Uterus (tissue), 3 donors: ENCODE measurements at regions not wholly inside any gene's neighbourhood (a gene's known extent, or its start where the extent isn't known, plus 50 kb on each side); places are given as distances from the start of the nearest gene placed in this dataset.

Experiments
- DNase-seq, 2 donors: peaks; one replicate each; pipeline ENCODE4 v3.0.0-alpha.2; 2019 to 2020
- H3K27ac ChIP-seq, 2 donors: fragments of 200-600 bp; sonication (generic); 1 replicate in 1 of 2; 2 replicates in 1 of 2; pipeline ENCODE4 v1.5.1; 2016 to 2018
- H3K27me3 ChIP-seq, 2 donors: fragments of 200-600 bp; sonication (generic); one replicate each; pipeline ENCODE4 v1.5.1; 2018 to 2019; ENCODE audit warnings: control low read depth in 1 of 2
- H3K36me3 ChIP-seq, 2 donors: fragments of 200-600 bp; sonication (generic); one replicate each; pipeline ENCODE4 v1.5.1; 2019; ENCODE audit warnings: control low read depth in 1 of 2
- H3K4me1 ChIP-seq, 2 donors: fragments of 200-600 bp; sonication (generic); one replicate each; pipeline ENCODE4 v1.5.1; 2018 to 2019; ENCODE audit warnings: control low read depth in 1 of 2
- H3K4me3 ChIP-seq, 2 donors: fragments of 200-600 bp; sonication (generic); 1 replicate in 1 of 2; 2 replicates in 1 of 2; pipeline ENCODE4 v1.5.1; 2018 to 2019; ENCODE audit warnings: mild to moderate bottlenecking in 1 of 2
- H3K9me3 ChIP-seq, 2 donors: fragments of 200-600 bp; sonication (generic); one replicate each; pipeline ENCODE4 v1.5.1; 2019; ENCODE audit warnings: control low read depth in 1 of 2
- POLR2A ChIP-seq, 2 donors: fragments of 450-650 bp; IDR thresholded peaks; one replicate each; pipeline ENCODE4 v1.6.1; 2016; ENCODE audit warnings: antibody characterized with exemption in 2 of 2, mild to moderate bottlenecking in 1 of 2, moderate library complexity in 1 of 2
- intact Hi-C: fragments of 100-400 bp; cut with DNase I; formaldehyde crosslinking; loops from one replicate; pipeline ENCODE4 v1.15.1; 2023; ENCODE audit warnings: low total_unique reads
- TF ChIP-seq, protein P1 (sequence below), 4 experiments: fragments of 200-600 bp in 2 of 4; fragments of 450-650 bp in 2 of 4; sonication (generic) in 2 of 4; IDR thresholded peaks; one replicate each; pipeline ENCODE4 v1.5.1; 2016 to 2019; ENCODE audit warnings: antibody characterized with exemption in 4 of 4, mild to moderate bottlenecking in 2 of 4, moderate library complexity in 1 of 4
- donor health status: DM: yes; HTN: yes; CAD: no.

GRCh38 chr2:122539311-122539710, 783.9 kb downstream of the TSN start:
- Histone ChIP-seq H3K27ac (no peak overlapping the region), H3K27me3 (no peaks in the 10 kb centered on the region), H3K36me3 (no peaks in the 10 kb centered on the region), H3K4me1 (no peaks in the 10 kb centered on the region), H3K9me3 (no peaks in the 10 kb centered on the region), H3K4me3 (no peak overlapping the region)
- DNase-seq = no peak
- TF ChIP-seq, protein P1, sequence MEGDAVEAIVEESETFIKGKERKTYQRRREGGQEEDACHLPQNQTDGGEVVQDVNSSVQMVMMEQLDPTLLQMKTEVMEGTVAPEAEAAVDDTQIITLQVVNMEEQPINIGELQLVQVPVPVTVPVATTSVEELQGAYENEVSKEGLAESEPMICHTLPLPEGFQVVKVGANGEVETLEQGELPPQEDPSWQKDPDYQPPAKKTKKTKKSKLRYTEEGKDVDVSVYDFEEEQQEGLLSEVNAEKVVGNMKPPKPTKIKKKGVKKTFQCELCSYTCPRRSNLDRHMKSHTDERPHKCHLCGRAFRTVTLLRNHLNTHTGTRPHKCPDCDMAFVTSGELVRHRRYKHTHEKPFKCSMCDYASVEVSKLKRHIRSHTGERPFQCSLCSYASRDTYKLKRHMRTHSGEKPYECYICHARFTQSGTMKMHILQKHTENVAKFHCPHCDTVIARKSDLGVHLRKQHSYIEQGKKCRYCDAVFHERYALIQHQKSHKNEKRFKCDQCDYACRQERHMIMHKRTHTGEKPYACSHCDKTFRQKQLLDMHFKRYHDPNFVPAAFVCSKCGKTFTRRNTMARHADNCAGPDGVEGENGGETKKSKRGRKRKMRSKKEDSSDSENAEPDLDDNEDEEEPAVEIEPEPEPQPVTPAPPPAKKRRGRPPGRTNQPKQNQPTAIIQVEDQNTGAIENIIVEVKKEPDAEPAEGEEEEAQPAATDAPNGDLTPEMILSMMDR (IDR thresholded peaks at IDR 0.05) = no peak
- TF ChIP-seq POLR2A (IDR thresholded peaks at IDR 0.05) = no peak
- intact Hi-C loops = no loop called here

DNA sequence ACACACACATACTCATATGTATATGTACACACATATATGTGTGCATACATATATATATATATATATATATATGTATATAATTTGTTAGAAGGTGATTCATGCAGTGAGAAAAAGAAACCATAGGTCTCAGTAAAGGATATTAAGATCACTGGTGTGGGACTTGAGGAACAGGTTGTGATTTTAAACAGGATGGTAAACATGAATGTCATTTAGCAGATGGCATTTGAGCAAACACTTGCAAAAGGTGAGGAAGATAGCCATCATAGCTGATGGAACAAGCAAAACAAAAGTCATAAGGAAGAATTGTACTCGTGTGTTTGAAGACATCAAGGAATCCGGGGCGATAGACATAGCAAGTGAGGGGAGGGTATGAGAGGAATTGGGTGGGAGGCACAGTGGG, 784.5 kb downstream of the TSN start:
- intact Hi-C loops = no loop called here
- no peaks in the 10 kb centered on the region for H3K9me3 ChIP-seq
- H3K27me3 ChIP-seq = no peaks in the 10 kb centered on the region
- no peak for DNase-seq
- no peak overlapping the region for H3K4me3 ChIP-seq
- H3K27ac ChIP-seq = no peak overlapping the region
- TF ChIP-seq POLR2A (IDR thresholded peaks at IDR 0.05) = no peak
- TF ChIP-seq, protein P1 (IDR thresholded peaks at IDR 0.05) = no peak
- H3K36me3 ChIP-seq = no peaks in the 10 kb centered on the region
- H3K4me1 ChIP-seq = no peaks in the 10 kb centered on the region

DNA sequence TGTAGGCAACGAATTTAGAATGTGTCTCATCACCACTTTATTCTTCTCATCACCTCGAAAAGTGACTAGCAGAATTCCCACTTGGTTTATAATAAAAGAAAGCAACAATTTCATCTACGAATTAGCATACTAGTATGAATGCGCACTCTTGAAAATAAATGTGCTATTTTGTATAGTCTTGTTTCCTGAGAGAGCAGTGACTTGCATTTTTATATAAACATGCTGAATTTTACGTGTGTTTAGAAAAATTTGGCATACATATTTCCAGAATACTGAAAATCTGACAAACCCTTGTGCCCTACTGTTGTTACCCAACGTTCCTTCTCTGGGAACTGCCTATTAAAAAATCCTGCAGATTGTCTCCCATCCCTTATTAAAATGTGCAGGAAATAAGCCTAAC, 786.8 kb downstream of the TSN start:
- Histone ChIP-seq H3K27ac (no peak overlapping the region), H3K27me3 (no peaks in the 10 kb centered on the region), H3K4me3 (no peak overlapping the region), H3K36me3 (no peaks in the 10 kb centered on the region), H3K4me1 (no peaks in the 10 kb centered on the region), H3K9me3 (no peaks in the 10 kb centered on the region)
- DNase-seq = no peak
- no peak for TF ChIP-seq POLR2A (IDR thresholded peaks at IDR 0.05)
- TF ChIP-seq, protein P1 (IDR thresholded peaks at IDR 0.05) = no peak
- intact Hi-C loops = no loop called here

DNA sequence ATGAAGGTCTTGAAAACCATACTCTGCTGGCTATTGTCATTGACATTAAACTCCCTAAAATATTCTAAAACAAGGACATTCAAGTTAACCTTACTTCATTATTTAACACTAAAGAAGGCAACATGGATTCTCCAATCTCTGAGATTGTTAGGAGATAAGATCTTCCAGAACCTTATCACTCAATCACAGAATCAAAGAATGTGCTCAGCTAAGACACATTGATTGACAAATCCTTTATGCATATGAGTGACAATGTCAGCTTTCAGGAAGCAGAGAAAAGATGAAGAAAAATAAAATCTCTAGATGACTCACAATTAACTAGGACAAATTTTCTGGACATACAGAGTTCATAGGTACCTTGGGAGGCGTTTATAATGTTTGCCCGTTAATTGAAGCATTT, 787.2 kb downstream of the TSN start:
- Histone ChIP-seq H3K36me3 (no peaks in the 10 kb centered on the region), H3K9me3 (no peaks in the 10 kb centered on the region), H3K27me3 (no peaks in the 10 kb centered on the region), H3K4me3 (no peak overlapping the region), H3K27ac (no peak overlapping the region), H3K4me1 (no peaks in the 10 kb centered on the region)
- intact Hi-C loops = no loop called here
- TF ChIP-seq POLR2A (IDR thresholded peaks at IDR 0.05) = no peak
- TF ChIP-seq, protein P1 (IDR thresholded peaks at IDR 0.05) = no peak
- DNase-seq = no peak

DNA sequence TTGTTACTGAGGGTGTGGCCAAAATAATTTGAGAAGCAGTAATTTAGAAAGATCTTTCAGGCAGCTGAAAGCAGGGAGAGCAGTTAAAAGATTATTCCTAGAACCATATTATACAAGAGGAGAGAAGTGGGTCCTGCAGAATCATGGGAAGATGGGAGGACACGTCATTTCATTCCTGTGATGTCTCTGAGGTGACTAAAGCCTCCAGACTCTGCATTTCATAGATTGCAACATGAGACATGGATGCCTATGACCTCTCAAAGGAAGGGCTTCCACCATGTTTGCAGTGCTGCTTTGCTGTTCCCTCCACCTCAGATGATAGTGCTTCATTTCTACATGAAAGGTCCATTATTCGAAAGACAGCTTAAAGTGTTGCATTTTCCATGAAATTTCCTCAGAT, 788.4 kb downstream of the TSN start:
- intact Hi-C loops = no loop called here
- no peaks in the 10 kb centered on the region for H3K27me3 ChIP-seq
- DNase-seq = no peak
- no peak overlapping the region for H3K4me3 ChIP-seq
- H3K27ac ChIP-seq = no peak overlapping the region
- H3K36me3 ChIP-seq = no peaks in the 10 kb centered on the region
- no peaks in the 10 kb centered on the region for H3K4me1 ChIP-seq
- no peak for TF ChIP-seq POLR2A (IDR thresholded peaks at IDR 0.05)
- TF ChIP-seq, protein P1 (IDR thresholded peaks at IDR 0.05) = no peak
- H3K9me3 ChIP-seq = no peaks in the 10 kb centered on the region
